Neuronal stem cell (in vitro differentiated cells): ENCODE measurements at regions not wholly inside any gene's neighbourhood (a gene's known extent, or its start where the extent isn't known, plus 50 kb on each side); places are given as distances from the start of the nearest gene placed in this dataset.

Source experiments
- DNase-seq: peaks from one replicate; pipeline ENCODE4 v3.0.0-alpha.2; 2013; ENCODE audit warnings: low spot score
- H2AFZ ChIP-seq: one replicate; pipeline ENCODE4 v1.6.1; 2013; ENCODE audit warnings: mild to moderate bottlenecking, low read length, inconsistent platforms
- H2AK5ac ChIP-seq: 2 replicates; pipeline ENCODE4 v1.6.1; 2013; ENCODE audit warnings: low read depth, mild to moderate bottlenecking, inconsistent platforms, low read length, moderate library complexity, mixed read lengths
- H2BK120ac ChIP-seq: 2 replicates; pipeline ENCODE4 v1.6.1; 2013; ENCODE audit warnings: low read depth, mild to moderate bottlenecking, inconsistent platforms, low read length, moderate library complexity, mixed read lengths
- H2BK12ac ChIP-seq: one replicate; pipeline ENCODE4 v1.6.1; 2013; ENCODE audit warnings: low read length, inconsistent platforms
- H2BK15ac ChIP-seq: 2 replicates; pipeline ENCODE4 v1.6.1; 2013; ENCODE audit warnings: mild to moderate bottlenecking, low read length, inconsistent platforms, mixed read lengths
- H2BK5ac ChIP-seq: one replicate; pipeline ENCODE4 v1.6.1; 2013; ENCODE audit warnings: inconsistent platforms, mild to moderate bottlenecking, low read length, moderate library complexity
- H3K14ac ChIP-seq: one replicate; pipeline ENCODE4 v1.6.1; 2013; ENCODE audit warnings: low read length, inconsistent platforms
- H3K18ac ChIP-seq: 2 replicates; pipeline ENCODE4 v1.6.1; 2013; ENCODE audit warnings: low read length, inconsistent platforms
- H3K23ac ChIP-seq: 2 replicates; pipeline ENCODE4 v1.6.1; 2013; ENCODE audit warnings: low read depth, mild to moderate bottlenecking, mixed read lengths, low read length, inconsistent platforms; ENCODE audit not compliant: poor library complexity
- H3K27ac ChIP-seq: replicated peaks from 3 replicates; pipeline ENCODE4 v1.5.1; 2013; ENCODE audit warnings: low read length, inconsistent platforms
- H3K27me3 ChIP-seq, 3 experiments: 2 replicates each; pipeline ENCODE4 v1.6.1; 2013; ENCODE audit warnings: low read length in 3 of 3, mild to moderate bottlenecking in 2 of 3, inconsistent platforms in 1 of 3, low read depth in 1 of 3, mixed read lengths in 1 of 3, moderate library complexity in 1 of 3; ENCODE audit not compliant: control insufficient read depth in 3 of 3, insufficient read depth in 3 of 3
- H3K36me3 ChIP-seq, 2 donors: replicated peaks in 1 of 2; 2 replicates each; pipeline ENCODE4 v1.6.1; 2013; ENCODE audit warnings: low read length in 2 of 2; ENCODE audit not compliant: control insufficient read depth in 2 of 2, insufficient read depth in 2 of 2
- H3K4ac ChIP-seq: 2 replicates; pipeline ENCODE4 v1.6.1; 2013; ENCODE audit warnings: inconsistent platforms, mild to moderate bottlenecking, low read length, moderate library complexity
- H3K4me1 ChIP-seq, 2 donors: 1 replicate in 1 of 2; 2 replicates in 1 of 2; pipeline ENCODE4 v1.6.1; 2013; ENCODE audit warnings: low read length in 2 of 2, low read depth in 1 of 2; ENCODE audit not compliant: control insufficient read depth in 2 of 2, insufficient read depth in 1 of 2
- H3K4me2 ChIP-seq: one replicate; pipeline ENCODE4 v1.6.1; 2013; ENCODE audit warnings: mild to moderate bottlenecking, low read length, inconsistent platforms; ENCODE audit not compliant: insufficient read depth, poor library complexity, severe bottlenecking
- H3K4me3 ChIP-seq, 2 donors: 2 replicates each; pipeline ENCODE4 v1.5.1; 2013; ENCODE audit warnings: low read length in 2 of 2, mild to moderate bottlenecking in 2 of 2, inconsistent platforms in 1 of 2, moderate library complexity in 1 of 2
- H3K79me1 ChIP-seq: one replicate; pipeline ENCODE4 v1.6.1; 2013; ENCODE audit warnings: low read depth, mild to moderate bottlenecking, inconsistent platforms, low read length, moderate library complexity
- H3K9ac ChIP-seq: one replicate; pipeline ENCODE4 v1.6.1; 2013; ENCODE audit warnings: mild to moderate bottlenecking, low read depth, low read length, inconsistent platforms; ENCODE audit not compliant: poor library complexity
- H3K9me3 ChIP-seq, 2 donors: replicated peaks in 1 of 2; 2 replicates each; pipeline versions ENCODE3 to v1.6.1; 2013; ENCODE audit warnings: low read length in 2 of 2, mild to moderate bottlenecking in 2 of 2, inconsistent platforms in 1 of 2, low read depth in 1 of 2, mixed read lengths in 1 of 2, moderate library complexity in 1 of 2; ENCODE audit not compliant: control insufficient read depth in 2 of 2, insufficient read depth in 1 of 2
- H4K8ac ChIP-seq: one replicate; pipeline ENCODE4 v1.6.1; 2013; ENCODE audit warnings: low read depth, mild to moderate bottlenecking, inconsistent platforms, low read length, moderate library complexity
- H4K91ac ChIP-seq: one replicate; pipeline ENCODE4 v1.6.1; 2013; ENCODE audit warnings: low read length, low read depth, mild to moderate bottlenecking, inconsistent platforms; ENCODE audit not compliant: poor library complexity
- WGBS, 2 donors: extraction: QIAGEN DNeasy Blood & Tissue Kit; methylation state at CpG; one replicate each; pipeline ENCODE4 v1.1.7; 2013; ENCODE audit warnings: missing lambda C conversion rate in 2 of 2, mixed read lengths in 1 of 2; ENCODE audit not compliant: insufficient read length in 2 of 2, insufficient replicate concordance in 1 of 2; ENCODE audit errors: extremely low coverage in 2 of 2; 5-methylcytosine and 5-hydroxymethylcytosine counted together

GRCh38 chr1:209389975-209390374, 193.5 kb upstream of the CAMK1G start:
- Histone ChIP-seq H3K18ac (no peak overlapping the region), H3K14ac (no peak overlapping the region), H2AK5ac (no peak overlapping the region), H2BK15ac (no peak overlapping the region), H3K4me2 (no peak overlapping the region), H3K9me3 (no peaks in the 10 kb centered on the region), H2AFZ (no peak overlapping the region), H3K79me1 (no peaks in the 10 kb centered on the region), H3K27me3 (no peaks in the 10 kb centered on the region), H4K8ac (no peak overlapping the region), H2BK5ac (no peak overlapping the region), H4K91ac (no peak overlapping the region), H3K4ac (no peak overlapping the region), H3K4me1 (peaks cover 0 to 3% of the 10 kb centered on the region in 2 donors), H3K27ac (no peak overlapping the region), H3K36me3 (no peaks in the 10 kb centered on the region), H3K4me3 (no peak overlapping the region), H3K9ac (no peak overlapping the region), H3K23ac (no peak overlapping the region), H2BK120ac (no peak overlapping the region), H2BK12ac (no peak overlapping the region)
- WGBS, 2 donors, result no CpG with 5 or more reads among the region's 1 CpG
- DNase-seq, result no peak

GRCh38 chr1:209390764-209391163, 192.8 kb upstream of the CAMK1G start:
- Histone ChIP-seq H4K8ac (no peak overlapping the region), H3K4me2 (no peak overlapping the region), H2BK5ac (no peak overlapping the region), H2BK12ac (no peak overlapping the region), H2BK15ac (no peak overlapping the region), H3K27ac (no peak overlapping the region), H2BK120ac (no peak overlapping the region), H3K4me3 (no peak overlapping the region), H3K4me1 (peaks cover 0 to 3% of the 10 kb centered on the region in 2 donors), H3K9ac (no peak overlapping the region), H2AK5ac (no peak overlapping the region), H2AFZ (no peak overlapping the region), H4K91ac (no peak overlapping the region), H3K23ac (no peak overlapping the region), H3K79me1 (no peaks in the 10 kb centered on the region), H3K9me3 (no peaks in the 10 kb centered on the region), H3K18ac (no peak overlapping the region), H3K27me3 (no peaks in the 10 kb centered on the region), H3K36me3 (no peaks in the 10 kb centered on the region), H3K4ac (no peak overlapping the region), H3K14ac (no peak overlapping the region)
- no CpG with 5 or more reads among the region's 1 CpG for WGBS, 2 donors
- no peak for DNase-seq

GRCh38 chr1:209391792-209392191, 191.7 kb upstream of the CAMK1G start:
- H3K4me1 ChIP-seq, result peaks cover 0 to 3% of the 10 kb centered on the region in 2 donors
- no peaks in the 10 kb centered on the region for H3K36me3 ChIP-seq
- no peaks in the 10 kb centered on the region for H3K27me3 ChIP-seq
- no peak overlapping the region for H3K4me3 ChIP-seq
- no peak overlapping the region for H4K8ac ChIP-seq
- no peak overlapping the region for H3K9ac ChIP-seq
- H2AFZ ChIP-seq, result no peak overlapping the region
- H2BK12ac ChIP-seq, result no peak overlapping the region
- no peak overlapping the region for H3K4ac ChIP-seq
- no peak overlapping the region for H3K4me2 ChIP-seq
- DNase-seq, result no peak
- H3K79me1 ChIP-seq, result no peaks in the 10 kb centered on the region
- H2AK5ac ChIP-seq, result no peak overlapping the region
- peak overlapping the region; percentile 47 for H2BK120ac ChIP-seq
- H3K14ac ChIP-seq, result no peak overlapping the region
- H2BK5ac ChIP-seq, result no peak overlapping the region
- no peak overlapping the region for H2BK15ac ChIP-seq
- H3K27ac ChIP-seq, result no peak overlapping the region
- no peaks in the 10 kb centered on the region for H3K9me3 ChIP-seq
- no peak overlapping the region for H3K18ac ChIP-seq
- H3K23ac ChIP-seq, result no peak overlapping the region
- H4K91ac ChIP-seq, result no peak overlapping the region
- no CpG with 5 or more reads among the region's 2 CpGs for WGBS, 2 donors

- Histone ChIP-seq H3K18ac (no peak overlapping the region), H3K9ac (no peak overlapping the region), H3K36me3 (no peaks in the 10 kb centered on the region), H3K4me3 (no peak overlapping the region), H3K9me3 (no peaks in the 10 kb centered on the region), H3K79me1 (no peaks in the 10 kb centered on the region), H3K4me1 (peaks cover 0 to 4% of the 10 kb centered on the region in 2 donors), H3K14ac (no peak overlapping the region), H3K23ac (no peak overlapping the region), H4K8ac (no peak overlapping the region), H3K4ac (no peak overlapping the region), H2AK5ac (no peak overlapping the region), H3K27ac (no peak overlapping the region), H2BK120ac (no peak overlapping the region), H2BK5ac (no peak overlapping the region), H2BK12ac (no peak overlapping the region), H2AFZ (no peak overlapping the region), H3K27me3 (no peaks in the 10 kb centered on the region), H4K91ac (no peak overlapping the region), H2BK15ac (no peak overlapping the region), H3K4me2 (no peak overlapping the region)
- no peak for DNase-seq
- no CpG with 5 or more reads among the region's 7 CpGs for WGBS, 2 donors
Observed at GRCh38 chr1:209395169-209395568, 188.3 kb upstream of the CAMK1G start.
